BLaER1 treated with 17β-estradiol and CSF1 and Interleukin-3, amounts not matched to agents 10 nM and 100 nM (cell line): ENCODE measurements at regions not wholly inside any gene's neighbourhood (a gene's known extent, or its start where the extent isn't known, plus 50 kb on each side); places are given as distances from the start of the nearest gene placed in this dataset.

Source experiments
- H3K27ac ChIP-seq, 11 experiments: shearing (Covaris generic); formaldehyde crosslinking; 2 replicates each; pipeline ENCODE4 v1.8.1; 2022
- H3K27me3 ChIP-seq, 11 experiments: shearing (Covaris generic); formaldehyde crosslinking; 2 replicates each; pipeline ENCODE4 v1.8.1; 2022
- H3K36me3 ChIP-seq, 11 experiments: shearing (Covaris generic); formaldehyde crosslinking; 2 replicates each; pipeline ENCODE4 v1.8.1; 2022
- H3K4me1 ChIP-seq, 10 experiments: shearing (Covaris generic); formaldehyde crosslinking; 2 replicates each; pipeline ENCODE4 v1.8.1; 2022
- H3K4me2 ChIP-seq, 11 experiments: shearing (Covaris generic); formaldehyde crosslinking; 2 replicates each; pipeline ENCODE4 v1.8.1; 2022
- H3K4me3 ChIP-seq, 10 experiments: shearing (Covaris generic); formaldehyde crosslinking; 2 replicates each; pipeline ENCODE4 v1.8.1; 2022
- H3K9ac ChIP-seq, 11 experiments: shearing (Covaris generic); formaldehyde crosslinking; 2 replicates each; pipeline ENCODE4 v1.8.1; 2022
- H3K9me3 ChIP-seq, 11 experiments: shearing (Covaris generic); formaldehyde crosslinking; replicated peaks in 1 of 11; 2 replicates each; pipeline ENCODE4 v1.8.1; 2022
- H4K20me1 ChIP-seq, 11 experiments: shearing (Covaris generic); formaldehyde crosslinking; 2 replicates each; pipeline ENCODE4 v1.8.1; 2022
- Cebpa-rat ChIP-seq, 11 experiments: shearing (Covaris generic); IDR thresholded peaks; 2 replicates each; pipeline ENCODE4 v1.8.1; 2022

DNA sequence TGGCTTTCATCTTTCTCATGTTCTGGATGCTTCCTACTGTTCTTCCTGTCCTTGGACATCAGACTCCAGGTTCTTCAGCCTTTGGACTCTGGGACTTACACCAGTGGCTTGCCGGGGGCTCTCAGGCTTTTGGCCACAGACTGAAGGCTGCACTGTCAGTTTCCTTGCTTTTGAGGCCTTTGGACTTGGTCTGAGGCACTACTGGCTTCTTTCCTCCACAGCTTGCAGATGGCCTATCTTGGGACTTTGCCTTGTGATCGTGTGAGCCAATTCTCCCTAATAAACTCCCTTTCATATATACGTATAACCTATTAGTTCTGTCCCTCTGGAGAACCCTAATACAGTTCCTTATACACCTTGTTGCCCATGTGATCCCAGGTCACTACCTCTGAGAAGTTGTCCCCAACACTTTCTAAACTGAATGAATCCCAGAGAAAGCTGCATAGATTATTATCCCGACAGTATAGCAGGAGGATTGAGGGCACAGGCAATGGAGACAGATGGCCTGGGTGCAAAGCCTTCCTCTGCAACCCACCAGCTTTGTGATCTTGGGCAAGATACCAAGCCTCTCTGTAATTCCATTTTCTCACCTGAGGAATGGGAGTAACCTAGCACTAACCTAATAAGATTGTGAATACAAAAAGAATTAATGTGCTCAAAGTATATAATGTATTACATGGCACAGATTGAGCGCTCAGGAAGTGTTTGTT, 449.6 kb upstream of the BRINP1 start:
- H3K9ac ChIP-seq: no peak overlapping the region

DNA sequence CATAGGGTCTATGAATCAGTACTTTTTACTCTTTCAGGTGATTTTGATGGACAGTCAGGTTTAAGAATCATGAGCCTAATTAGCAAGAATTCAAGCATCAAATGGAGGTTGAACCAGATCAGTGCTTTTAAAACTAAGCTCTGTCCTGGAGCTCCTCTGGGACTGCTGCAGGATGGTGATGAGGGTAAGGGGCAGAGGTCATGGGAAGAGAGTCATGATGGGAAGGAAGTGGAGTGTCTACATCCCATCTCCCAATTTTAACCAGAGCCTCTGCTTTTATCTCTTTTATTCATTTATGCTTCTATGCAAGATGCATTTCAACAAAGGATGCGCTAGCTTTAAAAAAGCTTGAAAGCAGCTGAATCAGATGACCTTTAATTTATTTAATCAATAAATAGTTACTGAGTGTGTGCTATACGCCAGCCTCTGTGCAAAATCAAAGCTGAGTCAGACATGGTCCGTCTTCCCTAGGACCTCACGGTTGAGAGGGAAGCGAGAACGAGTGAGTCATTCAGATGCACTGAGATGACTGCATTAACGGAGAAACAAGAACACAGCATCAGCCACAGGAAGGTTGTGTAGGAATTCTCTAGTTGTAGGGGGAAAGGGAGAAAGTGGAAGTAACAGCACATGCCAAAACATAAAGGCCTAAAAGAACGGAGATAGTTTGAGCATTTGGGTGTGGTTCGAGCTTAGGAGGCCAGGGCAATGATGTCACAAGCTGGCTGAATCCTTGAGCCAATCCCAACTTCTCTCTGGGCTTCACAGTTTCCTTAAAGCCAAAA, 441.6 kb upstream of the BRINP1 start:
- no peaks in the 10 kb centered on the region for H3K27me3 ChIP-seq
- H3K9ac ChIP-seq: no peak overlapping the region
- no peak overlapping the region for H3K4me3 ChIP-seq

More for the DNA sequence above, 449.6 kb upstream of the BRINP1 start:
- Histone ChIP-seq H3K27ac (no peak overlapping the region), H3K4me2 (no peak overlapping the region), H3K4me3 (no peak overlapping the region), H3K27me3 (no peaks in the 10 kb centered on the region), H3K36me3 (no peaks in the 10 kb centered on the region), H3K4me1 (no peaks in the 10 kb centered on the region), H4K20me1 (no peaks in the 10 kb centered on the region), H3K9me3 (no peaks in the 10 kb centered on the region)
- no peak for TF ChIP-seq Cebpa-rat (IDR thresholded peaks at IDR 0.05)

DNA sequence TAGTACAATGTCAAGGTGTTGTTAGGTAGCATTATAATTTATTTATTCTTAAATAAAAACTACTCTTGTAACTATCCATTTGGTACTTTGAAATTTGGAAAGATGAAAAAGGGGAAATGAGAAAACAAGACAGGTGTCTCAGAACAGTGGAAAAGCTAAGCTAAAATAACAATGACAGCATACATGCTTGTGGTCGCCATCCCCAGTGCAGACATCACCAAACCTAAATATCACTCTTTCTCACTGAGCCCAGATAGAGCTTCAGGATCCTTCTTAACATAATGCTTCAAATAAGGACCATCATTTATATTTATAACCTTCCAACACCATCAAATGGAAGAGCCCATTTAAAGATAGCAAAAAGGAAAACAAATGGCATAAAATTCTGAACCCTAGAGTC, 434.4 kb upstream of the BRINP1 start:
- 0 out of 22 replicates have a peak overlapping the region, but pooled peaks of 1 of the 11 experiments have one; percentile 50 for H3K27ac ChIP-seq
- H3K9me3 ChIP-seq: no peaks in the 10 kb centered on the region
- no peaks in the 10 kb centered on the region for H4K20me1 ChIP-seq
- peaks cover 4 to 33% (median 11%) of the 10 kb centered on the region in 10 experiments; a peak in 17 of 20 replicates for H3K4me1 ChIP-seq
- no peak overlapping the region for H3K9ac ChIP-seq
- H3K36me3 ChIP-seq: no peaks in the 10 kb centered on the region
- H3K27me3 ChIP-seq: no peaks in the 10 kb centered on the region
- no peak for TF ChIP-seq Cebpa-rat (IDR thresholded peaks at IDR 0.05)
- H3K4me3 ChIP-seq: no peak overlapping the region
- peak overlapping the region in 1 of 11 experiments; percentile 57; a peak in 1 of 22 replicates for H3K4me2 ChIP-seq

More for the DNA sequence above, 441.6 kb upstream of the BRINP1 start:
- Histone ChIP-seq H3K36me3 (no peaks in the 10 kb centered on the region), H3K27ac (peak overlapping the region in 1 of 11 experiments; percentile 42; a peak in 1 of 22 replicates), H4K20me1 (no peaks in the 10 kb centered on the region), H3K4me1 (peaks cover 0 to 14% (median 0%) of the 10 kb centered on the region in 10 experiments; a peak in 6 of 20 replicates), H3K4me2 (peak overlapping the region in 3 of 11 experiments; percentile 37 to 49 (median 48); a peak in 6 of 22 replicates), H3K9me3 (no peaks in the 10 kb centered on the region)
- no peak for TF ChIP-seq Cebpa-rat (IDR thresholded peaks at IDR 0.05)

DNA sequence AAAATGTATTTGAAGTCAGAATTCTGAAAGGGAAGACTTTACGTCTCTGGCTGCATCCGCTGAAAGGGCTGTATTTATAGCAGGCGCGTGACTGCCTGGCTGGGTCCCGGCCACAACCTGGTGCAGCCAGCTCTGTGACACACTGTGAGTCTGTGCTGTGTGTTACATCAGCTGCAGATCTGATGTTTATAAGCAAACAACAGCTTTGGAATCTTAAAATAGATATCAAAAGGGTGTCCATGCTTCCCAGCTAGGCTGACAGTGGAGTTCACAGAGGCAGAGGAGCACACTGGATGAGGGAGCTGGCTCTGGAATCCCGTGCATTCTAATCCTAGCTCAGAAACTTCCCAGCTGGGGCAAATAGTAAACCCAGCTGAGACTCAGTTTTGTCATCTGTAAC, 433.4 kb upstream of the BRINP1 start:
- Histone ChIP-seq H3K27ac (peak overlapping the region in 3 of 11 experiments; percentile 50 to 55 (median 53); a peak in 5 of 22 replicates), H3K9ac (peak overlapping the region in 5 of 11 experiments; percentile 11 to 48 (median 43); a peak in 4 of 22 replicates), H3K36me3 (no peaks in the 10 kb centered on the region)

DNA sequence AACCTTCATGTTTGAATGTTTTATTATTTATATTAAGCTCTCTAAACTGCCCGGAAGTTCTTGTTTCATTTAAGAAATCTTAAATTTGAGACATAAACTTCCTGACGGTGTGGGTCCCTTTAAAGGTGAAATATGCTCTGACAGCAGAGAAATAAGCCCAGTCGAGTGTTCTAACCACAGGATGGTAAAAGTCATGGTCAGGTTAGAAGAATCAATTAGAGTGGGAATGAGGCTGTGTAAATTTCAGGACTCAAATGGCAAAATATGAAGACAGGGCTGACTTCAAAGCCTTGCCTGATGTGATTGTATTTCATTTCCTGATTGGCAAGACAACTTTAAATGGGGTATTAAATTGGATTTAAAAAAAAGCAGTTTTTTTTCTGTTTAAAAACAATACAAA, 432.9 kb upstream of the BRINP1 start:
- H3K4me3 ChIP-seq: no peak overlapping the region
- H3K27ac ChIP-seq: peak overlapping the region in 3 of 11 experiments; percentile 50 to 53 (median 53); a peak in 5 of 22 replicates
- H3K27me3 ChIP-seq: no peaks in the 10 kb centered on the region
- no peaks in the 10 kb centered on the region for H3K9me3 ChIP-seq
- peak overlapping the region in 9 of 11 experiments; percentile 1 to 75 (median 55); a peak in 15 of 22 replicates for H3K4me2 ChIP-seq
- peaks cover 4 to 35% (median 11%) of the 10 kb centered on the region in 10 experiments; a peak in 17 of 20 replicates for H3K4me1 ChIP-seq
- no peaks in the 10 kb centered on the region for H3K36me3 ChIP-seq
- H3K9ac ChIP-seq: peak overlapping the region in 4 of 11 experiments; percentile 11 to 48 (median 45); a peak in 3 of 22 replicates
- no peaks in the 10 kb centered on the region for H4K20me1 ChIP-seq
- no peak for TF ChIP-seq Cebpa-rat (IDR thresholded peaks at IDR 0.05)

More for the DNA sequence above, 433.4 kb upstream of the BRINP1 start:
- no peak for TF ChIP-seq Cebpa-rat (IDR thresholded peaks at IDR 0.05)
- H3K27me3 ChIP-seq: no peaks in the 10 kb centered on the region
- no peaks in the 10 kb centered on the region for H4K20me1 ChIP-seq
- peaks cover 4 to 35% (median 11%) of the 10 kb centered on the region in 10 experiments; a peak in 17 of 20 replicates for H3K4me1 ChIP-seq
- peak overlapping the region in 10 of 11 experiments; percentile 1 to 75 (median 53); a peak in 16 of 22 replicates for H3K4me2 ChIP-seq
- no peak overlapping the region for H3K4me3 ChIP-seq
- no peaks in the 10 kb centered on the region for H3K9me3 ChIP-seq

DNA sequence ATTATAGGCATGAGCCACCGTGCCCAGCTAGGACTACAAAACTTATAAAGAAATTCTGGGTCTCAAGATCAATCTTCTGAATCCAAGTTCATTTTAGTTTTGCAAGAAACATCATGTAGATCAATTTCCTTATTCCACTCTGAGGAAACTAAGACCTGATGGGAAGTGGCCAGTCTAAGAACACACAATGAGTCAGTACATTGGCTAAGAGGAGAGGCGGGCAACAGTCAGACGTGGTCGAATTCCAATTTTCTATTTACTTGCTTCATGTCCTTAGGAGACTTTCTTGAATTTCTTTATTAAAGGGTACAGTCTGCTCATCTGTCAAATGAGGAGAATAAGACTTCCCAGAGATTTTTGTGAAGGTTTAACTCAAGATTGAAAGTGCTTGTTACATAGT, 432.1 kb upstream of the BRINP1 start:
- H3K4me1 ChIP-seq: peaks cover 4 to 35% (median 11%) of the 10 kb centered on the region in 10 experiments; a peak in 17 of 20 replicates
- H3K27me3 ChIP-seq: no peaks in the 10 kb centered on the region
- H3K4me3 ChIP-seq: no peak overlapping the region
- no peak overlapping the region for H3K27ac ChIP-seq
- no peaks in the 10 kb centered on the region for H4K20me1 ChIP-seq
- H3K36me3 ChIP-seq: no peaks in the 10 kb centered on the region
- no peak overlapping the region for H3K9ac ChIP-seq
- TF ChIP-seq Cebpa-rat (IDR thresholded peaks at IDR 0.05): no peak
- peak overlapping the region in 2 of 11 experiments; percentile 57 to 75; a peak in 2 of 22 replicates for H3K4me2 ChIP-seq
- H3K9me3 ChIP-seq: no peaks in the 10 kb centered on the region

DNA sequence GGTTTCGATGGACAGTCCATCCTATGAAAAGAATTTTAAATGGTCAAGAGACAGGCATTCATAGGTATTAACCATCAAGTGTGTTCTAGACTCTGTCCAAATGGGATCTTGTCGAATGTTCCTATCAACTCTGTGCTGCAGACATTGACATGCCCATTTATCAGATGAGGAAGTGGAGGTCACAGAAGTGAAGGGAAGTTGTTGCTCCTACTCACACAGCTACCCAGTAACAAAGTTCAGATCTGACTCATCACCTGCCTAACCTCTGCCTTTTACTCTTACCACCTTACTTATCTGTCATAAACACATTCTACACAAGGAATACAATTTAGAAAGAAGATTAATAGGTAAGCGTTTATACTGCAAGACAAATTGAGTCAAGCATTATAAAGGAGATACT, 426.2 kb upstream of the BRINP1 start:
- Histone ChIP-seq H3K4me3 (no peak overlapping the region), H3K9me3 (no peaks in the 10 kb centered on the region), H3K9ac (no peak overlapping the region), H4K20me1 (no peaks in the 10 kb centered on the region), H3K27me3 (no peaks in the 10 kb centered on the region), H3K4me2 (no peak overlapping the region), H3K36me3 (no peaks in the 10 kb centered on the region), H3K4me1 (peaks cover 0 to 5% (median 0%) of the 10 kb centered on the region in 10 experiments; a peak in 1 of 20 replicates), H3K27ac (no peak overlapping the region)
- TF ChIP-seq Cebpa-rat (IDR thresholded peaks at IDR 0.05): no peak

DNA sequence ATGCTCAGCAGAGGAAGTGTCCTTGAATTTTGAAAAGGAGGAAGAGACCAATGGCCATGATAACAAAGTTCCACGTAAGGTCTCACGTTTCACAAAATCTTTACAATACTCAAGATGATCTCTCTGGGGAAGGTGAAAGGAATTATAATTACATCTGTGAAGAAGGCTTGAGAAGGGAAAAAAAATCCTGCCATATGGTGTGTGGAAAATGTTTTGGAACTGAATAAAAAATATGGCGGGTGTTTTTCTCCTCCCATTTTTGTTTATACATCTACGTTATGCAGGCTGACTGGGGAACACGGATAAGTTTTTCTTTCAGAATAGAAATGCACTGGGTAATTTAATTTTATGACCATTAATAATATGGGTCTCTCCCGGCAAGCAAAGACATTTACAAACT, 425.6 kb upstream of the BRINP1 start:
- no peak overlapping the region for H3K4me3 ChIP-seq
- H4K20me1 ChIP-seq: no peaks in the 10 kb centered on the region
- H3K4me1 ChIP-seq: peaks cover 0 to 5% (median 0%) of the 10 kb centered on the region in 10 experiments; a peak in 1 of 20 replicates
- no peaks in the 10 kb centered on the region for H3K27me3 ChIP-seq
- H3K4me2 ChIP-seq: no peak overlapping the region
- no peaks in the 10 kb centered on the region for H3K36me3 ChIP-seq
- no peak overlapping the region for H3K9ac ChIP-seq
- H3K27ac ChIP-seq: no peak overlapping the region
- no peaks in the 10 kb centered on the region for H3K9me3 ChIP-seq
- no peak for TF ChIP-seq Cebpa-rat (IDR thresholded peaks at IDR 0.05)

DNA sequence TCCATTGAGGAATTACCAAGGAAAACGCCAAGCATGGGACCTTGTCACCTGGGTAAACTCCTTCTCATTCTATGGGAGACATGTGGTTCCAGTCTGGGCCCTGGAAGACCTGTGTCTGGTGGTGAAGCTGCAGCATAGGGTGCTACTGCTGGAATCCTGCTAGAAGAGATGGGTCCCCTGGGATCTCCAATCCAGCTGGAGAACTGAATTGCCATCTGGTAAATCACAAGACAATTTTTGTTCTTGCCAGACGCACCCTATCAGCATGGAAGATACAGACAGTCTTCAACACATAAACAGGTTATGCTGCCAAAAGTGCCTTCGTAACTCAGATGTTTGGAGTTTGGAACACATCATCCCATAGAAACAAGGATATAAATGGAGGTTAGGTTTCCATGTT, 424.0 kb upstream of the BRINP1 start:
- Histone ChIP-seq H3K9ac (no peak overlapping the region), H3K4me1 (no peaks in the 10 kb centered on the region), H3K4me2 (no peak overlapping the region), H3K36me3 (no peaks in the 10 kb centered on the region), H3K4me3 (no peak overlapping the region), H4K20me1 (no peaks in the 10 kb centered on the region), H3K27ac (no peak overlapping the region), H3K9me3 (no peaks in the 10 kb centered on the region), H3K27me3 (no peaks in the 10 kb centered on the region)
- no peak for TF ChIP-seq Cebpa-rat (IDR thresholded peaks at IDR 0.05)
